HG02798 (cell line): ENCODE measurements at regions not wholly inside any gene's neighbourhood (a gene's known extent, or its start where the extent isn't known, plus 50 kb on each side); places are given as distances from the start of the nearest gene placed in this dataset.

Experiments used
- ATAC-seq: cut with Tn5 transposase; IDR thresholded peaks from one replicate; pipeline ENCODE4 v1.9.1; 2021; ENCODE audit warnings: mild to moderate bottlenecking; ENCODE audit not compliant: unreplicated experiment, poor library complexity

DNA sequence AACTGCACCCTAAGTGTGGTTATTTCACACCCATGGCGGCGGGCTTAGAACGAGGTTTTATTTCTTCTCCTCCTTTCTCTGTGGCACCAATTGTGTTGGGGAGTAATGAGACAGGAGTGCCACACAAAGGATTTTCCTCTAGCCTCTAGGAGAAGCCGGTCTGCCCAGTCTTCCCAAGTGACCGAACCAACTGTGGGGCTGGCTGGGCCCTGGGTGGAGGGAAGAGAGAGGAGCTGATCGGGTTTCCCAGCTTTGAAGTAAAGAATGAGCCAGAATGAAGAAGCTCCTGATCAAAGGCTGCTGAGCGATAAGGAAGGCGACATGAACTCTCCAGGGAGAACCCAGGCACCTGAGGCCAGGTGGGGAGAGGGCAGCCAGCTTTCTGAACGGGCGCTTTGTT is 616.0 kb upstream of the BTBD3 start:
- no peak for ATAC-seq

DNA sequence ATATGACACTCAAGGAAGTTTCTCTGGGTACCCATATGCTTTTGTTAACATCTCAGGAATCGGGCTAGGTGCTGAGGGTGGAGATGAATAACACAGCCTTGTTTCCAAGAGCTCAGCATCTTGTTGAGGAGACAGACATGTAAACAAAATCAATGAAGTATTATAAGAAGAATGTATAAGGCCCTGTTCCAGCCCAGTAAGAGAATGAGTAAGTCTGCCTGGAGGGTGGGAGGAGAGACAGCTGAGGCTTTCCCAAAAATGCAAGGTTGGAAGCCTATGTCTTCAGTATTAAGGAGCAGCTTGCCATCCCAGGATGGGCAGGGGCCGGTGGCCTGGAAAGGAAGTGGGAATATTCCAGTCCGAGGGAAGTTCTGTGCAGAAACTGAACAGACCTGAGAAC is 615.3 kb upstream of the BTBD3 start:
- no peak for ATAC-seq

DNA sequence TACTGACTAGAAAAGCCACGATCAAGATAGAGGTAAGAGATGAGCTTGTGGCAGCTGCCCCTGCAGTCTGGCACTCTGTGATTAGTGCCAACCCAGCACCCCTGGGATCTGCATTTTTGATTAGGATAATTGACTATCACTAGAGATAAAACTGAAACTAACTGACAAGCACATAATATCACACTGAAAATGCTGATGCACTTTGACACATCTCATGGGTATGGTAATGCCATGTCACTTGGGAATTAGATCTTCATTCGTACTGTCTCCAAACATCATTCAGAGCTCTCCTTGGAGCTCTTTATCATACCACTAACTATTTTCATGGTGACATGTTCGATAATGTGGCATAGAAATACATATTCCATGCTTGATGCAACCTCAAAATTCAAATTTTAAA is 612.9 kb upstream of the BTBD3 start:
- no peak for ATAC-seq

DNA sequence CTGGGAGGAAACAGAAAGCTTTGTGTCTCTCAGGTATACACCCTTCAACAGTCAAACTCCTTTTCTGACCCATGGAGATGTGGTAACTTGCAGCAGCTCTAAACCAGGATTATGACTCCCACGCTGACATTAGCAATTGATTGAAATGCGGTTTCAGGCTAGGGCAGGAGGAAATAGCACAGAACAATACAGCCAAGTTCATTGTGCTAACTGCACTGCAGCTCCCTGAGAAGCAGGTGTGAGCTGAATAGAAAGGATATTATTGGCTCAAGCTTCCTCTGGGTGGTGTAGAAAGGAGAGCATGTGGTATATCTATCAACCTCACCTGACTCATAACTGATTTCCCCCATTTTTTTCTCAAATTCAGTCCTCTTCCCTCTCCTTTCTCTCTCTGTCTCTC is 612.3 kb upstream of the BTBD3 start:
- no peak for ATAC-seq

DNA sequence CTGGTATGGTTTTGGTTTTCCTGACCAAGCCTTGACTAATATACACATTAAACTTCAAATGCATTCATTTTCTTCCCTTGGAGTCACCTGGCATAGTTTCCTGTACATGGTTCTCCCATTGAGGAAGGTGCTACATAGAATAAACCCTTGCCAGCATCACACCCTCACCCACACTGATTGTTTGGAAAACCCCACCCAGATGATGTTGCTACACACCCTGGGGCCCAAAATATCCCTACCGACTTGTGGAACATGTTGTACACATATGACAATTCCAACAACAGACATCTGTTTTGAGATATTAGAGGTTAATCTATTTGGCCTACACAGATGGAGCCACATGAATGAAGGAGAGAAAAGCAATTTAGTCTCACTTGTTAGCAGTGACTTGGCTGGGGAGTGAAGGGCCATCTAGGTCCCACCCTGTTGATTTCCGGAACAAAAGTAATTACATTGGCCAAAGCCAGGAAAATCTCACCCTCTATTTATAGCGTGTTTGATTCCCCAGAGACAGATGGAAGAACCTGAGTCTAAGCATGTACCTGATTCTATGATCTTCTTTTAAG is 606.0 kb upstream of the BTBD3 start:
- ATAC-seq = no peak

DNA sequence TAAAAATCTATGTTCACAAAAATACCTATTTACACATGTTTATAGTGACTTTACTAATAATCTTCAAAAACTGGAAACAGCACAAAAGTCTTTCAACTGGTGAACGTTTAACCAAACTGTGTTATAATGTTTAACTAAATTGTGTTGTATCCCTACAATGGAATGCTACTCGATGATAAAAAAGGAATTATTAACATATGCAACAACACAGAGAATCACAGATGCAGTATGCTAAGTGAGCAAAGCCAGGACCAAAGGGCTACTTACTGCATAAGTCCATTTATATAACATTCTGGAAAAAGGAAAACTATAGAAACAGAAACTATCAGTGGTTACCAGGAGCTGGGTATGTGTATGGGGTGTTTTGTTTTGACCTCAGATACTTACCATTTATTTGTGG is 602.2 kb upstream of the BTBD3 start:
- no peak for ATAC-seq

DNA sequence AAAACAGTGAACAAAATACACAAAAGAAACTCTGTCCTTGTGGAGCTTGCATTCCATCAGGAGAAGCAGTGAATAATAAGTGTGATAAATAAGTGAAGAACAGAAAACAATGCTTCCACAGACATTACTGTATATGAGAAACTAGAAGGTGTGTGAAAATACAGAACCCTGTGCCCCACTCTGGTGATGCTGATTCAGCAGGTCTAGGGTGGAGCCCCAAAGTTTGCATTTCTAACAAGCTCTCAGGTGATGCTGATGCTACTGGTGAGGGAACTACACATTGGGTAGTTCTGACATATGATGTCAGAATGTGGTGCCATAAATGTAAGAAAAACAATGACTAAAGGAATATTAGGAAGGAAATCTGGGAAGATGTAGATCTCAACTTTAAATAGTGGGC is 601.4 kb upstream of the BTBD3 start:
- no peak for ATAC-seq

DNA sequence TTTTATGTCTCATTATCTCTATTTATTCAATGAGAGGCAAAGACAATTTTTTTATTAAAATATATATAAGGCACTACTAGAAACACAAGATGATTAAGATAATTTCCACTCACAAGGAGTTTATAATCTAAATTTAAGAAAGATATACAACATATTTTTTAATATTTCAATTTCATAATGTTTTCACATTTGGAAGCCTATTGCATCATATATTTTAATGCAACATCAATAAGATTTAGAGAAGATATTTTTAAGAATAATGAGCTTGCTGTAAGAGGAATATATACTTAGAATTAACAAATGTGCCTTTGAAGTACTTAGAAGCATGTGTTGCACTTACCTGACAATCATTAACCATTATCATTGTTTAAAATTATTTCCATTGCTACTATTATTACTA is 597.7 kb upstream of the BTBD3 start:
- ATAC-seq = no peak

DNA sequence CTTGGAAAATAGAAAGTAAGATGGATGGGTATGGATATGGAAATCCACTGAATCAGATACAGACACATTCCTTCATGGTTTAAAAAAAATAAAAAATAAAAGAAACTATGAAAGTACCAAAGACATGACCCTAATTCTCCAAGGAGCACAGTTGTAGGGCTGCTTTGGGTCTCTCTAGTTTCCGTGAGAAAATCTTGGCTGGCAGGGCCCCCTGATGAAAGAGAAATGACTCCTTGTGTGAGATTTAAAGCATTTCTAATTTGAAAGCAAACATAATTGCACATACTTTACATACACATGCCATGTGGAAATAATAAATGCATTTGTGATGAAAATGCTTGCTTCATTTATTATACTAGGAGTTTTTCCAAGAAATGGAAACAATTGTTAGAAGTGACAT is 593.9 kb upstream of the BTBD3 start:
- no peak for ATAC-seq

DNA sequence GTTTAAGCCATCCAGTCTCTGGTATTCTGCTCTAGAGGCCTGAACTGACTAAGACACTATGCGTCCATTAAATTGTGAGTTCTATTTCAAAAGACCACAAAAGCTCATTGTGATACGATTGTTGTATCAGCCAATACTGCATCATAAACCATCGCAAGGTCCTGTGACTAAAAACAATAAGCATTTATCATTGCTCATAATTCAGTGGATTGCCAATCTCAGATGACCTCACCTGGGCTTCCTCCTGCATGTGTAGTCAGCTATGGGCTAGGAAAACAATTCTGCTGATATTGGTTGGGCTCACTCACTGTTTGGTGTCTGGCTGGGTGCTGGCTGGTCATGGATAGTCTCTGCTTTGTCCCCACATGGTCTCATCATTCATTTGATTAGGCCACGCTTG is 592.7 kb upstream of the BTBD3 start:
- ATAC-seq = no peak

DNA sequence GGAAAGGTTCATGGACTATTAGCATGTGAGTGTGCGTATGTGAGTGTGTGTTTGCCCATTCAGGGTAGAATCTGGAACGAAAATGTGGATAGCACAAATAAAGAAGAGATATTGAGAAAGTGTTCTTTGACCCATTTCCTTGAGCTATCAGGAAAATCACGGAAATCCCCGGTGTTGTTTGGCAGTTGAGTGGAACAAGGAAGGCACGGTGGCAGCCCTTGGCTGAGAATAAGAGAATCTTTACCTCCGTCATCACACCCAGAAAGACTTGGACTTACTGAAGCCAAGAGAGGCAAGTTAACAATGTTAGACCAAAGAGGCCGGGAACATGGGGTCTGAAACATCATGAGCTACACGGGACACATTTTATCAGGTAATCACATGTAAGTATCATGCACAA is 588.9 kb upstream of the BTBD3 start:
- no peak for ATAC-seq

DNA sequence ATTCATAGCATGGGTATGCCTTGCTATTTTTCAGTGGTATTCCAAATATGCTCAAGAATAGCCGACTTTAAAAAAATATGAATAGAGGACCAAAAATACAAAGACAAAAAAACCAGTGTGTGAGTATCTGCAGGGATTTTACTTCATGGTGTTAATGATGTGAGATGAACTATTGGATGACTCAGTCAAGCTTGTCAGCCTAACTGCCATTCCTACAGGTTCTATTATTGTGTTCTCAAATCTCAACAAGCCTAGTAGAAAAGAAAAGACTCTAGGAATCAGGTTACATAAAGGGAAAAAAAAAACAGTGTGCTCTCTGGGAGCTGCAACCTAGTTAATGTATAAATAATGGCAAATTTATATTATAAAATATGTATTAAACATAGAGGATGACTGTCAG is 588.4 kb upstream of the BTBD3 start:
- ATAC-seq = no peak

DNA sequence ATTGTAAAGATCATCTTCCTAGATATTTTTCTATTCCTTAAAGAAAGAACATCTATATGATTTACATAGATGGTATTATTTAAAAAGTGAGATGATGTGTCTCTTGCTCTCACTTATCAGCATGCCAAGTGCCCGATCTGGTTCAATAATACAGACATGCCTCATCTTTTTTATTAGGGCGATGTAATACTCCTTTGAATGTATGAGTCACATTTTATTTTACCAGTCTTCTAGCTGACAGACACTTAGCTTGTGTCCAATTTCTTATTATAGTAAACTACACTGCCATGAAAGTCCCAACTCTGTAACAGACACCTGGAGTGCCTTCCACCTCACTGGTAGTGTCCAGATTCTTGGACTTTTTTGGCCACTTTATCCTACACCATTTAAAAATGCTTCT is 586.6 kb upstream of the BTBD3 start:
- ATAC-seq = no peak

DNA sequence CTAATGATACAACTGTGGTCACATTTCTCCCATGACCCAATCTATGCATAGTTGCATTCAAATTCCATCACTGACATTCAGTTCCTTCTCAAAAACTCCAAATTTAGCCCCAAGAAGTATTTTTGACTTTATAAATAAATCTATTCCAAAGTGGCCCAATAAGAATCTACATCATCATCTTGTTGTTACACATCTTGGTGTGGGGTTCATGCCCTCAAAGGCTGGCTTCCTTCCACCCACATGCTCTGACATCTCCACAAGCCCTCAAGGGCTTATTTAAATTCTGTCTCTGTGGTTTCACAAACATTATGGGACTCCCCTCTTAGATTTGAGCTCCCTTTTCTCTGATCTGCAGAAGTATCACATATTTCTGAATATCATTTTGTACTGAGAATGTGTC is 585.3 kb upstream of the BTBD3 start:
- no peak for ATAC-seq

DNA sequence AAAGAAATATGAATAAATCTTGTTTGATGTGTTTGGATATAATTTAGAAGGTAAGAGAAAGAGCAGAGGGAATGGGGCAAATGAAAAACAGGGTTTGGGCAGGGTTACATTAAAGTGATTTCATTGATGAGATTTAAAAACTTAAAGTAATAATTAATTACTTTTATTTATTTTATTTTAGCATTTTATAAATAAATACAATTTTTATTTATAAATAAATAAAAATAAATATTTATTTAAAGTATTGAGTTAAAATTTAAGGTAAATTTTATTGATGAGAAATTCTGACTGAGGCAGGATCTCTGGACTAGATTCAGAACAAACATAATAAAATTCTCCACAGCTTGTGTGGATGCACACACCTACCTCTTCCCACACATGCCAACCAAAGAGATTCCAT is 584.1 kb upstream of the BTBD3 start:
- no peak for ATAC-seq

DNA sequence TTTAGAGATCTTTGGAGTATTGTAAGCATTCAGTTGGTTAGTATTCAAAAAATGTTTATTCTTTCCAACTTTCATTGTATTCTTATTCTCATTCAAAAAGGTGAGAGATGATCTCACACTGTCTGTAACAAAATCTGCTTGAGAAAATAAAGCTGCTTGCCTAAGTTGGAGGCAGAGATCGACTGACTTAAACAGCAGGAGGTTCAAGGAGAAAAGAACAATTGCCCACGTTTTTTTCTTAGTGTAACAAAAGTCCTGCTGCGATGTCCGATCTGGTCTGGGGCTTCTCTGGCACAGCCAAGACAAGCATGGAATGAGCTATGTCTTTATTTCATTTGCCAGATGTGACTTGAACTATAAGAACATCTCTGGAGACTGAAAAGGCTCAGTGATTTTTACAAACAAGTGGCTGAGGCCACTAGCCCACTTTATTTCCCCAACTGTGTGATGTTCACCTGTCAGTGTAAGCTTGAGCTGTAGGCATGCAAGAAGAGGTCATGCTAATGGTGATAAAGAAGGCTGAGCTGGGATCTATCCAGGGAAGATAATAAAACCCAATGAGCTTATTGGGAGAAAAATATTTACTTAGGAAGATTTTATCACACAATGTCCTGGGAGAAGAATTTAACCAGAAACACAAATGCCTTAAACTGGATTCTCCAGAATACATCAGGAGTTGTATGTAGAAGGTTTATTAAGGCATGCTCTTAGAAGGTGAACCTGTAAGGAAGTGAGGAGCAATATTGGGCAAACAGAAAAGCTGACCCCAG is 580.1 kb upstream of the BTBD3 start:
- ATAC-seq = no peak

DNA sequence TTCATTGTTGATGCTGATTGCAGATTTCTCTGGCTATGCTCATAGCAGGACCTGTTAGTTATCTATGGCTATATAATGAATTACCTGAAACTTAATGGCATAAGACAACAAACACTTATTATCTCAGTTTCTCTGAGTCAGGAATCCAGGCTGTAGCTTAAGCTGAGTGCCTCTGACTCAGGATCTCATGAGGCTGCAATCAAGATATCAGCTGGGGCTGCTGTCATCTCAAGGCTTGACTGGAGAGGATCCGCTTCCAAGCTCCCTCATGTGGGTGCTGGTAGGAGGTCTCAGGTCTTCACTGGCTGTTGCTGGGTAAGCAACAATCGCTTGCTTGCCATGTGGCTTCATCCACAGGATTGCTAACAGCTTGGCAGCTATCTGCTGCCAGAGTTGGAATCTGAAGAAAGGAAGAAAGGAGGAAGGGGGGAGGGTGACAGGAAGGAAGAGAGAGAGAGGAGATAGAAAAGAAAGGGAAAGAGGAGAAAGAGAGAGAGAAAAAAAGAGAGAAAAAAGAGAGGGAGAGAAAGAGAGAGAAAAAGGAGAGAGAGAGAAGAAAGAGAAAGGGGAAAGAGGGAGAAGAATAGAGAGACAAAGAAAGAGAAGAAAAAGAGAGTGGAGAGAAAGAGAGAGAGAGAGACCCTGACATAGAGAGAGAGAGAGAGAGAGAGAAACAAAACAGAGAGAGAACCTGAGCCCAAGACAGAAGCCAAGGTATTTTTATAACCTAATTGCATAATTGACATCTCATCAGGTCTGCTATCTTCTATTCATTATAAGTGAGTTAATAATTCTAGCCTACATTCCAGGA is 579.0 kb upstream of the BTBD3 start:
- ATAC-seq = no peak

DNA sequence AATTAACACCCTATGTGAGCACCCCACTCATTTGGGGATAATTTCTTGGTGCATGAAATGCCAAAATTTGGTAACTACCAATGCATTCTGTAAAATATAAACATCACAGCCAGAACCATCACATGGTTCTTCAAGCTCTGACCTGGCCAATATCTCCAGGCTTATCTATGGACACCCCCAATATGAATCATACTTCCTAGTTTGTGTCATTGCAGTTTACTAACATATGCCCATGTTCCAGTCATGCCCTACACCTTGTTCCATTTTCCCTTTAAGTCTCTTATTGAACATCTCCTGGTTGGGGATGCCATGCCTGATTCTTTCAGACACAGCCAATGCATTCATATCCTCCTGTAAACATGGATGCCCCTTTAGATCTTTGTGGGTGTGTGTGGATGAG is 572.8 kb upstream of the BTBD3 start:
- ATAC-seq = no peak

DNA sequence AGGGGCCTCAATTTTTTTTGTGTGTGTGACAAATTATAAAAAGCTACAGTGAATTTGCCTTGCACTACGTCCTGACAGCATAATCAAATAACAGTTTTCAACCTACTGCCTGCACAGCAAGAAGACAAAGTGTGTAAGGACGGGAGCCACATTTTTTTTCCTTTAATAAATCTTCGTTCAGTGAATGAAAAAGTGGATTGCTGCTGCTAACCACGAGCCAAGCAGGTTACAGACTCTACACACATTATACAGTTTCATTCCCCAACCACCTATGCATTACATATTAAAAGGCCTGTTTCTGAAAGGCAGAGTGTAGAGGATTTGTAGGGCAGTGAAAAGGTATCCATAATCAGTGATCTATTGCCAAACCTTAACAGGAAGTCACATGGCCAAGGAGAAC is 570.0 kb upstream of the BTBD3 start:
- no peak for ATAC-seq

DNA sequence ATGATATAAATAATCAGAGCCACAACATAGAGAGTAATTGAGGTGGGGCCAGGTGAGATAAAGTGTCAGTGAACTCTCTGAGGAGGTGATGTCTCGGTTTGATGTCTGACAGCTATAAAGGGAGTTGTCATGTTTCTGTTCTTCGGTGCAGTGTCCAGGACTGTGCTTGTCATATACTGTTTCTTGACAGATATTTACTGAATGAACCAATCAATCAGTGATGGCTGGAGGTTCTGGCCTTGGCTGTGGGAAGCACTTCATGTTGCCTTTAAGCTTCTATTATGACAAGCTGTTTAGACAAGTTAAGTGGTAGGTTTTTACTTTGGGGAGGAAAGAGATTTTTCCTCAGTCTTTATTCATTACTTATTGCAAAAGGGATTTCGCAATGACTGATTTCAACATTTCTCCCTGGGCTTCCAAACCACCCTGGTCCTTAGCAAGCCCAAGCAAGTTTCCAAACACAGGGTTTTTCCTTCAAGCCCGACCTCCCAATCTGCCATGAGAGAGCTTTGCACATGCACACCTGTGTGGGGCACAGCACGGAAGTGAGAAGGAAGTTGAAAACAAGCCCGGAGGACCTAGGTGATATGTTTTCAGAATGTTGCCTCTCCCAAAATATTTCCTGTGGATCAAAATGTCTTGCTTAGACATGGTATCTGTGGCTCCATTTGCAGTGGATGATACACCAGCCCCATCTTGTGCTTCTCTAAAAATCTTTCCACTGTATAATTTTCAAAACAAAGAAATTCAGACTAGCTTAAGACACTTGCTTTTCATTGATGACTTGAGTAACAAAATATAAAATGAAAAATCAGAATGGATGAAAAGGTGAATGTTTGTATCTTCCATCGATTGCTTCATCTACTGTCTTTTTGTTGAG is 567.3 kb upstream of the BTBD3 start:
- ATAC-seq = no peak

DNA sequence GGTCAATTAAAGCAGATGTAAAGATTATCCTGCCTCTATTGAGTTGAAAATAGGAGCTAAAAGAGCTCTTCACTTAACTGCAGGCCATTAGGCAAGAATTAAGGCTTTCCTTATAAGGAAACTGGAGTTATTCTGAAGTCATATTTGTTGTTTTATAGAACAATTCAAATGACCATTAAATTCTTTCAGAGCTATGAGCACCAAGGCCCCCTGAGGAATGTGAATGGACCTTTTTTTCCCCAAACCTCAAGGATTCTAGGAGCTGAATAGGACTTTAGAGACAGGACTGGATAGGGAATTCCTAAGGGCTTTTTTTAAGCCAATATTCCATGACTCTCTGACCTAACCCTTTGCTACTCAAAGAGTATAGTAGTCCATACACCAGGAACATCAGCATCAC is 565.7 kb upstream of the BTBD3 start:
- no peak for ATAC-seq
